K562 (cell line): ENCODE measurements at regions not wholly inside any gene's neighbourhood (a gene's known extent, or its start where the extent isn't known, plus 50 kb on each side); places are given as distances from the start of the nearest gene placed in this dataset.

ENCODE experiments used
- BACH1 ChIP-seq: fragments of 200-800 bp; sonication (Bioruptor generic); IDR thresholded peaks from 2 replicates; pipeline ENCODE4 v1.6.1; 2016; ENCODE audit warnings: missing genetic modification characterization, missing compliant biosample characterization
- C11orf30 ChIP-seq: fragments of 450-650 bp; IDR thresholded peaks from 2 replicates; pipeline ENCODE4 v1.6.1; 2016; ENCODE audit warnings: low read depth, mild to moderate bottlenecking
- CBFA2T2 ChIP-seq: fragments of 450-650 bp; conservative IDR thresholded peaks from 2 replicates; pipeline ENCODE4 v1.6.1; 2017; ENCODE audit warnings: mild to moderate bottlenecking
- FOXP1 ChIP-seq: sonication (generic); formaldehyde crosslinking; IDR thresholded peaks from 2 replicates; pipeline ENCODE4 v1.8.0; 2022; ENCODE audit warnings: mild to moderate bottlenecking, missing genetic modification reagents
- NFIX ChIP-seq: fragments of 250-450 bp; sonication (Bioruptor Pico); IDR thresholded peaks from 2 replicates; pipeline ENCODE4 v1.4.0; 2020; ENCODE audit warnings: low read depth, mild to moderate bottlenecking, moderate library complexity
- NFXL1 ChIP-seq: fragments of 450-650 bp; formaldehyde crosslinking; IDR thresholded peaks from 2 replicates; pipeline ENCODE4 v1.4.0; 2021; ENCODE audit warnings: mild to moderate bottlenecking
- TAF9B ChIP-seq: fragments of 450-650 bp; IDR thresholded peaks from 2 replicates; pipeline ENCODE4 v1.6.1; 2018; ENCODE audit warnings: mild to moderate bottlenecking; ENCODE audit not compliant: partially characterized antibody
- ZC3H11A ChIP-seq: IDR thresholded peaks from 2 replicates; pipeline ENCODE4 v1.6.1; 2012; ENCODE audit warnings: low read depth, low read length, improper control_type of control experiment
- ZNF444 ChIP-seq: fragments of 250-450 bp; sonication (Bioruptor Pico); IDR thresholded peaks from 2 replicates; pipeline ENCODE4 v1.4.0; 2020; ENCODE audit warnings: mild to moderate bottlenecking, moderate library complexity
- TF ChIP-seq, protein P1 (sequence below): fragments of 200-600 bp; sonication (generic); IDR thresholded peaks from one replicate; pipeline ENCODE4 v1.6.1; 2012; ENCODE audit warnings: mild to moderate bottlenecking, low read depth, low read length, inconsistent platforms
- TF ChIP-seq, protein P2 (sequence below): sonication (generic); formaldehyde crosslinking; IDR thresholded peaks from 2 replicates; pipeline ENCODE4 v1.9.0; 2022; ENCODE audit warnings: mild to moderate bottlenecking, missing genetic modification reagents
- TF ChIP-seq, protein P3 (sequence below): fragments of 250-450 bp; sonication (Bioruptor Pico); IDR thresholded peaks from 2 replicates; pipeline ENCODE4 v1.9.0; 2021; ENCODE audit warnings: mild to moderate bottlenecking, inconsistent platforms

DNA sequence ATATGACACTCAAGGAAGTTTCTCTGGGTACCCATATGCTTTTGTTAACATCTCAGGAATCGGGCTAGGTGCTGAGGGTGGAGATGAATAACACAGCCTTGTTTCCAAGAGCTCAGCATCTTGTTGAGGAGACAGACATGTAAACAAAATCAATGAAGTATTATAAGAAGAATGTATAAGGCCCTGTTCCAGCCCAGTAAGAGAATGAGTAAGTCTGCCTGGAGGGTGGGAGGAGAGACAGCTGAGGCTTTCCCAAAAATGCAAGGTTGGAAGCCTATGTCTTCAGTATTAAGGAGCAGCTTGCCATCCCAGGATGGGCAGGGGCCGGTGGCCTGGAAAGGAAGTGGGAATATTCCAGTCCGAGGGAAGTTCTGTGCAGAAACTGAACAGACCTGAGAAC lies 615.3 kb upstream of the BTBD3 start (continued):
- TF ChIP-seq, protein P1, sequence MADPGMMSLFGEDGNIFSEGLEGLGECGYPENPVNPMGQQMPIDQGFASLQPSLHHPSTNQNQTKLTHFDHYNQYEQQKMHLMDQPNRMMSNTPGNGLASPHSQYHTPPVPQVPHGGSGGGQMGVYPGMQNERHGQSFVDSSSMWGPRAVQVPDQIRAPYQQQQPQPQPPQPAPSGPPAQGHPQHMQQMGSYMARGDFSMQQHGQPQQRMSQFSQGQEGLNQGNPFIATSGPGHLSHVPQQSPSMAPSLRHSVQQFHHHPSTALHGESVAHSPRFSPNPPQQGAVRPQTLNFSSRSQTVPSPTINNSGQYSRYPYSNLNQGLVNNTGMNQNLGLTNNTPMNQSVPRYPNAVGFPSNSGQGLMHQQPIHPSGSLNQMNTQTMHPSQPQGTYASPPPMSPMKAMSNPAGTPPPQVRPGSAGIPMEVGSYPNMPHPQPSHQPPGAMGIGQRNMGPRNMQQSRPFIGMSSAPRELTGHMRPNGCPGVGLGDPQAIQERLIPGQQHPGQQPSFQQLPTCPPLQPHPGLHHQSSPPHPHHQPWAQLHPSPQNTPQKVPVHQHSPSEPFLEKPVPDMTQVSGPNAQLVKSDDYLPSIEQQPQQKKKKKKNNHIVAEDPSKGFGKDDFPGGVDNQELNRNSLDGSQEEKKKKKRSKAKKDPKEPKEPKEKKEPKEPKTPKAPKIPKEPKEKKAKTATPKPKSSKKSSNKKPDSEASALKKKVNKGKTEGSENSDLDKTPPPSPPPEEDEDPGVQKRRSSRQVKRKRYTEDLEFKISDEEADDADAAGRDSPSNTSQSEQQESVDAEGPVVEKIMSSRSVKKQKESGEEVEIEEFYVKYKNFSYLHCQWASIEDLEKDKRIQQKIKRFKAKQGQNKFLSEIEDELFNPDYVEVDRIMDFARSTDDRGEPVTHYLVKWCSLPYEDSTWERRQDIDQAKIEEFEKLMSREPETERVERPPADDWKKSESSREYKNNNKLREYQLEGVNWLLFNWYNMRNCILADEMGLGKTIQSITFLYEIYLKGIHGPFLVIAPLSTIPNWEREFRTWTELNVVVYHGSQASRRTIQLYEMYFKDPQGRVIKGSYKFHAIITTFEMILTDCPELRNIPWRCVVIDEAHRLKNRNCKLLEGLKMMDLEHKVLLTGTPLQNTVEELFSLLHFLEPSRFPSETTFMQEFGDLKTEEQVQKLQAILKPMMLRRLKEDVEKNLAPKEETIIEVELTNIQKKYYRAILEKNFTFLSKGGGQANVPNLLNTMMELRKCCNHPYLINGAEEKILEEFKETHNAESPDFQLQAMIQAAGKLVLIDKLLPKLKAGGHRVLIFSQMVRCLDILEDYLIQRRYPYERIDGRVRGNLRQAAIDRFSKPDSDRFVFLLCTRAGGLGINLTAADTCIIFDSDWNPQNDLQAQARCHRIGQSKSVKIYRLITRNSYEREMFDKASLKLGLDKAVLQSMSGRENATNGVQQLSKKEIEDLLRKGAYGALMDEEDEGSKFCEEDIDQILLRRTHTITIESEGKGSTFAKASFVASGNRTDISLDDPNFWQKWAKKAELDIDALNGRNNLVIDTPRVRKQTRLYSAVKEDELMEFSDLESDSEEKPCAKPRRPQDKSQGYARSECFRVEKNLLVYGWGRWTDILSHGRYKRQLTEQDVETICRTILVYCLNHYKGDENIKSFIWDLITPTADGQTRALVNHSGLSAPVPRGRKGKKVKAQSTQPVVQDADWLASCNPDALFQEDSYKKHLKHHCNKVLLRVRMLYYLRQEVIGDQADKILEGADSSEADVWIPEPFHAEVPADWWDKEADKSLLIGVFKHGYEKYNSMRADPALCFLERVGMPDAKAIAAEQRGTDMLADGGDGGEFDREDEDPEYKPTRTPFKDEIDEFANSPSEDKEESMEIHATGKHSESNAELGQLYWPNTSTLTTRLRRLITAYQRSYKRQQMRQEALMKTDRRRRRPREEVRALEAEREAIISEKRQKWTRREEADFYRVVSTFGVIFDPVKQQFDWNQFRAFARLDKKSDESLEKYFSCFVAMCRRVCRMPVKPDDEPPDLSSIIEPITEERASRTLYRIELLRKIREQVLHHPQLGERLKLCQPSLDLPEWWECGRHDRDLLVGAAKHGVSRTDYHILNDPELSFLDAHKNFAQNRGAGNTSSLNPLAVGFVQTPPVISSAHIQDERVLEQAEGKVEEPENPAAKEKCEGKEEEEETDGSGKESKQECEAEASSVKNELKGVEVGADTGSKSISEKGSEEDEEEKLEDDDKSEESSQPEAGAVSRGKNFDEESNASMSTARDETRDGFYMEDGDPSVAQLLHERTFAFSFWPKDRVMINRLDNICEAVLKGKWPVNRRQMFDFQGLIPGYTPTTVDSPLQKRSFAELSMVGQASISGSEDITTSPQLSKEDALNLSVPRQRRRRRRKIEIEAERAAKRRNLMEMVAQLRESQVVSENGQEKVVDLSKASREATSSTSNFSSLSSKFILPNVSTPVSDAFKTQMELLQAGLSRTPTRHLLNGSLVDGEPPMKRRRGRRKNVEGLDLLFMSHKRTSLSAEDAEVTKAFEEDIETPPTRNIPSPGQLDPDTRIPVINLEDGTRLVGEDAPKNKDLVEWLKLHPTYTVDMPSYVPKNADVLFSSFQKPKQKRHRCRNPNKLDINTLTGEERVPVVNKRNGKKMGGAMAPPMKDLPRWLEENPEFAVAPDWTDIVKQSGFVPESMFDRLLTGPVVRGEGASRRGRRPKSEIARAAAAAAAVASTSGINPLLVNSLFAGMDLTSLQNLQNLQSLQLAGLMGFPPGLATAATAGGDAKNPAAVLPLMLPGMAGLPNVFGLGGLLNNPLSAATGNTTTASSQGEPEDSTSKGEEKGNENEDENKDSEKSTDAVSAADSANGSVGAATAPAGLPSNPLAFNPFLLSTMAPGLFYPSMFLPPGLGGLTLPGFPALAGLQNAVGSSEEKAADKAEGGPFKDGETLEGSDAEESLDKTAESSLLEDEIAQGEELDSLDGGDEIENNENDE = no peak
- no peak for TF ChIP-seq NFXL1
- TF ChIP-seq, protein P2, sequence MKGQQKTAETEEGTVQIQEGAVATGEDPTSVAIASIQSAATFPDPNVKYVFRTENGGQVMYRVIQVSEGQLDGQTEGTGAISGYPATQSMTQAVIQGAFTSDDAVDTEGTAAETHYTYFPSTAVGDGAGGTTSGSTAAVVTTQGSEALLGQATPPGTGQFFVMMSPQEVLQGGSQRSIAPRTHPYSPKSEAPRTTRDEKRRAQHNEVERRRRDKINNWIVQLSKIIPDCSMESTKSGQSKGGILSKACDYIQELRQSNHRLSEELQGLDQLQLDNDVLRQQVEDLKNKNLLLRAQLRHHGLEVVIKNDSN (CRISPR knock-in tag) = no peak
- no peak for TF ChIP-seq BACH1 (tag)
- TF ChIP-seq CBFA2T2 = no peak
- TF ChIP-seq, protein P3, sequence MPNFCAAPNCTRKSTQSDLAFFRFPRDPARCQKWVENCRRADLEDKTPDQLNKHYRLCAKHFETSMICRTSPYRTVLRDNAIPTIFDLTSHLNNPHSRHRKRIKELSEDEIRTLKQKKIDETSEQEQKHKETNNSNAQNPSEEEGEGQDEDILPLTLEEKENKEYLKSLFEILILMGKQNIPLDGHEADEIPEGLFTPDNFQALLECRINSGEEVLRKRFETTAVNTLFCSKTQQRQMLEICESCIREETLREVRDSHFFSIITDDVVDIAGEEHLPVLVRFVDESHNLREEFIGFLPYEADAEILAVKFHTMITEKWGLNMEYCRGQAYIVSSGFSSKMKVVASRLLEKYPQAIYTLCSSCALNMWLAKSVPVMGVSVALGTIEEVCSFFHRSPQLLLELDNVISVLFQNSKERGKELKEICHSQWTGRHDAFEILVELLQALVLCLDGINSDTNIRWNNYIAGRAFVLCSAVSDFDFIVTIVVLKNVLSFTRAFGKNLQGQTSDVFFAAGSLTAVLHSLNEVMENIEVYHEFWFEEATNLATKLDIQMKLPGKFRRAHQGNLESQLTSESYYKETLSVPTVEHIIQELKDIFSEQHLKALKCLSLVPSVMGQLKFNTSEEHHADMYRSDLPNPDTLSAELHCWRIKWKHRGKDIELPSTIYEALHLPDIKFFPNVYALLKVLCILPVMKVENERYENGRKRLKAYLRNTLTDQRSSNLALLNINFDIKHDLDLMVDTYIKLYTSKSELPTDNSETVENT (CRISPR knock-in tag) = no peak
- TF ChIP-seq ZNF444 = no peak
- no peak for TF ChIP-seq TAF9B
- TF ChIP-seq ZC3H11A = no peak
- no peak for TF ChIP-seq C11orf30
- TF ChIP-seq NFIX (CRISPR knock-in tag) = no peak
- TF ChIP-seq FOXP1 (CRISPR knock-in tag) = no peak
